Adrenal gland (tissue), 5 donors: ENCODE measurements at regions not wholly inside any gene's neighbourhood (a gene's known extent, or its start where the extent isn't known, plus 50 kb on each side); places are given as distances from the start of the nearest gene placed in this dataset.

Experiments
- POLR2A ChIP-seq, 2 donors: fragments of 450-650 bp; IDR thresholded peaks; one replicate each; pipeline ENCODE4 v1.6.1; 2017; ENCODE audit warnings: antibody characterized with exemption in 2 of 2, mild to moderate bottlenecking in 2 of 2, moderate library complexity in 1 of 2
- TF ChIP-seq, protein P1 (sequence below), 6 experiments: fragments of 450-650 bp in 4 of 6; fragments of 200-600 bp in 2 of 6; sonication (generic) in 1 of 6; IDR thresholded peaks; 1 replicate in 5 of 6; 2 replicates in 1 of 6; pipeline versions ENCODE4 v1.5.1 to v1.8.0; 2016 to 2021; ENCODE audit warnings: antibody characterized with exemption in 6 of 6, mild to moderate bottlenecking in 2 of 6, moderate library complexity in 1 of 6
- donor health status: DM: no; HTN: no; CAD: no.

DNA sequence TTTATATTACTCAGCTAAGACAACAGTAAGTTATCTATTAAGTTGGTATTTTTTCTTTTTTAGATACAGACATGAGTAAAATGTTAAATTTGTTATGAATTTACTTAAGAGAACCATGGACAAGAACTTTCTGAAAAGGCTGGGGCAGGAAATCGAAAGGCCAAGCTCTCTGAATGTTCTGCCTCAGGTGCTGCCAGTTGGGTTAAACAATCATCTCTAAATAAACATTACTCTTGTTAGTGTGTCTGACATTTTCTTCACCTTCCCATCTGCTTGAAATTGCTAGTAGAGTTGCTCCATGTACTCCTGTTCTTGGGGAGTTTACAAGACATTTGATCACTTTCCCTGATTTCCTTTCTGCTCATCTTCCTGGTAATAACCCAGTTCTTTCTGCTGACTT, 87.5 kb downstream of the ANKRD7 start:
- TF ChIP-seq, protein P1, sequence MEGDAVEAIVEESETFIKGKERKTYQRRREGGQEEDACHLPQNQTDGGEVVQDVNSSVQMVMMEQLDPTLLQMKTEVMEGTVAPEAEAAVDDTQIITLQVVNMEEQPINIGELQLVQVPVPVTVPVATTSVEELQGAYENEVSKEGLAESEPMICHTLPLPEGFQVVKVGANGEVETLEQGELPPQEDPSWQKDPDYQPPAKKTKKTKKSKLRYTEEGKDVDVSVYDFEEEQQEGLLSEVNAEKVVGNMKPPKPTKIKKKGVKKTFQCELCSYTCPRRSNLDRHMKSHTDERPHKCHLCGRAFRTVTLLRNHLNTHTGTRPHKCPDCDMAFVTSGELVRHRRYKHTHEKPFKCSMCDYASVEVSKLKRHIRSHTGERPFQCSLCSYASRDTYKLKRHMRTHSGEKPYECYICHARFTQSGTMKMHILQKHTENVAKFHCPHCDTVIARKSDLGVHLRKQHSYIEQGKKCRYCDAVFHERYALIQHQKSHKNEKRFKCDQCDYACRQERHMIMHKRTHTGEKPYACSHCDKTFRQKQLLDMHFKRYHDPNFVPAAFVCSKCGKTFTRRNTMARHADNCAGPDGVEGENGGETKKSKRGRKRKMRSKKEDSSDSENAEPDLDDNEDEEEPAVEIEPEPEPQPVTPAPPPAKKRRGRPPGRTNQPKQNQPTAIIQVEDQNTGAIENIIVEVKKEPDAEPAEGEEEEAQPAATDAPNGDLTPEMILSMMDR (IDR thresholded peaks at IDR 0.05) = no peak
- TF ChIP-seq POLR2A (IDR thresholded peaks at IDR 0.05) = no peak
